Endodermal cell (in vitro differentiated cells): ENCODE measurements at regions not wholly inside any gene's neighbourhood (a gene's known extent, or its start where the extent isn't known, plus 50 kb on each side); places are given as distances from the start of the nearest gene placed in this dataset.

Experiments
- DNase-seq: peaks from one replicate; pipeline ENCODE4 v3.0.0-alpha.2; 2017
- H3K27ac ChIP-seq: 2 replicates; pipeline ENCODE4 v1.5.1; 2013; ENCODE audit warnings: mild to moderate bottlenecking, low read depth, low read length, moderate library complexity
- H3K27me3 ChIP-seq: 2 replicates; pipeline ENCODE4 v1.6.1; 2013; ENCODE audit warnings: mild to moderate bottlenecking, low read length, moderate library complexity; ENCODE audit not compliant: insufficient read depth, control insufficient read depth, poor library complexity, severe bottlenecking
- H3K36me3 ChIP-seq: 2 replicates; pipeline ENCODE4 v1.7.0; 2013; ENCODE audit warnings: mild to moderate bottlenecking, low read length, moderate library complexity; ENCODE audit not compliant: control insufficient read depth, insufficient read depth
- H3K4me1 ChIP-seq: one replicate; pipeline ENCODE4 v1.7.0; 2013; ENCODE audit warnings: low read length; ENCODE audit not compliant: control insufficient read depth, insufficient read depth
- H3K4me3 ChIP-seq: 2 replicates; pipeline ENCODE4 v1.5.1; 2013; ENCODE audit warnings: mild to moderate bottlenecking, low read length, moderate library complexity
- H3K9ac ChIP-seq: 2 replicates; pipeline ENCODE4 v1.6.1; 2013; ENCODE audit warnings: mild to moderate bottlenecking, low read length, moderate library complexity; ENCODE audit not compliant: poor library complexity, severe bottlenecking; ENCODE audit errors: extremely low read depth
- H3K9me3 ChIP-seq: 2 replicates; pipeline ENCODE4 v1.6.1; 2013; ENCODE audit warnings: mild to moderate bottlenecking, low read length, moderate library complexity; ENCODE audit not compliant: control insufficient read depth
- H3K27ac Mint-ChIP-seq: 2 replicates; pipeline ENCODE4 v1.8.0; 2020; ENCODE audit warnings: mixed read lengths
- H3K27me3 Mint-ChIP-seq: 2 replicates; pipeline ENCODE4 v1.8.0; 2021; ENCODE audit warnings: mild to moderate bottlenecking, mixed read lengths; ENCODE audit not compliant: insufficient read depth
- H3K36me3 Mint-ChIP-seq: 2 replicates; pipeline ENCODE4 v1.8.0; 2020; ENCODE audit warnings: low read depth, mixed read lengths
- H3K4me1 Mint-ChIP-seq: 2 replicates; pipeline ENCODE4 v1.8.0; 2020; ENCODE audit warnings: mixed read lengths
- H3K4me3 Mint-ChIP-seq: 2 replicates; pipeline ENCODE4 v1.8.0; 2020; ENCODE audit warnings: mild to moderate bottlenecking, moderate library complexity, mixed read lengths
- H3K9me3 Mint-ChIP-seq: 2 replicates; pipeline ENCODE4 v1.8.0; 2020; ENCODE audit warnings: mild to moderate bottlenecking, mixed read lengths
- CTCF ChIP-seq: fragments of 200-600 bp; sonication (generic); conservative IDR thresholded peaks from 2 replicates; pipeline ENCODE4 v1.5.0; 2021; ENCODE audit warnings: antibody characterized with exemption, mild to moderate bottlenecking
- WGBS, 2 experiments: methylation state at CpG; one replicate each; pipeline versions ENCODE4 v1.1.5 to v1.1.7; 2013; ENCODE audit warnings: missing lambda C conversion rate in 2 of 2, mixed read lengths in 1 of 2; ENCODE audit not compliant: insufficient coverage in 1 of 2, insufficient read length in 1 of 2; 5-methylcytosine and 5-hydroxymethylcytosine counted together

DNA sequence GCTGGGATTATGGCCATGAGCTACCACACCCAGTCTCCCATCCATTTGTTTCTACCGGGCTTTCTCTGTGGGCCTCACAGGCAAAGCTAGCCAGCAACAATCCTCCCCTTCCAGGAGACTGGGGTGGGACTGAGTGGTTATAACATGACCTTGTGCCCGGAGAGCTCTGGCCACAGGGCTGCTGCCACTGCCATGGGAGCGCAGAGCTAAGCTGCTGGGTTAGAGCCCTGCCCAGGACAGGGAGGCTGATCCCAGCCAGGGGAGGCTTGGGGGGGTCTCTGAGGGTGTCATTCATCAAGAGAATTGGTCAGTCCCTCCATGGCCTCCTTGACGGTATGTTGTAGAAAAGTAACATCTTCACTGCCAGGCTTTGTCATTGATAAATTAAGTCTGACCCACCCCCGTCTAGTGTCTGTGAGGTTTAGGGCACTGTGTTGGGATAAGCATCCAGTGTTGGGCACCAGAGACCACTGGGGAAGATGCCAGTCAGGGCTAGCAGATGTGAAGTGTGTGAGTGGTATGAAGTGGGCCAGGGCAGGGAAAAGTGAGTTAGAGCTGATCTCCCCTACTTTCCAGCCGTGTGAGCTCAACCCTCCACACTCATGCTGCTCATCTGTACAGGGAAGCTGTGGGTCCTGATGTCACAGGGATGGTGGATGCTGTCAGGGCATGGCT lies 368.4 kb upstream of the HS6ST1 start:
- no peaks in the 10 kb centered on the region for H3K36me3 Mint-ChIP-seq
- peak; percentile 17 for DNase-seq
- Histone ChIP-seq H3K9ac (no peak overlapping the region), H3K27me3 (no peaks in the 10 kb centered on the region), H3K4me1 (no peaks in the 10 kb centered on the region), H3K27ac (no peak overlapping the region), H3K36me3 (no peaks in the 10 kb centered on the region), H3K9me3 (peaks cover 3% of the 10 kb centered on the region), H3K4me3 (no peak overlapping the region)
- H3K27ac Mint-ChIP-seq: no peak overlapping the region
- no peak for TF ChIP-seq CTCF
- H3K27me3 Mint-ChIP-seq: no peaks in the 10 kb centered on the region
- no peaks in the 10 kb centered on the region for H3K4me1 Mint-ChIP-seq
- H3K9me3 Mint-ChIP-seq: peaks cover 9% of the 10 kb centered on the region
- WGBS, 2 experiments: 93 to 100% methylated on average over 3 to 6 of the region's 6 CpGs
- H3K4me3 Mint-ChIP-seq: no peak overlapping the region

DNA sequence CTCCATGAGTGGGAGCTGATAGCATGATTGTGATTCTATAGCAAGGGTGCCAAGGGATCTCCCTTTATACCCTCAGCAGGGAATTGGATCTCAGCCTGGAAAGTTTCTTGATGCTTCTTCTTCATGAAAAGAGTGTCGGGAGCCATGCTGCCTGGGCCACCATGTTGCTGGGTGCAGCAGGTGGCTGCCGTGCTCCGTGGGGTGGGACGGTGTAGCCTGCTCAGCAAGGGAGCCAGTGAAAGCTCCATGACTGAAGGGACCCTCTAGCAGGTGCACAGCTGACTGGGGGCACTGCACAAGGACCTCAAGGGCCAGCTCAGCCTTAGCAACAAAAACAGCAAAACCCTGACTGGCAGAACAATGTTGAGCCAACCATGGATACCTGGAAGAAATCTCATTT lies 368.9 kb upstream of the HS6ST1 start:
- Mint-ChIP-seq H3K36me3 (no peaks in the 10 kb centered on the region), H3K27ac (no peak overlapping the region), H3K4me3 (no peak overlapping the region), H3K9me3 (peaks cover 9% of the 10 kb centered on the region), H3K27me3 (no peaks in the 10 kb centered on the region), H3K4me1 (no peaks in the 10 kb centered on the region)
- Histone ChIP-seq H3K9ac (no peak overlapping the region), H3K4me1 (no peaks in the 10 kb centered on the region), H3K27me3 (no peaks in the 10 kb centered on the region), H3K4me3 (no peak overlapping the region), H3K36me3 (no peaks in the 10 kb centered on the region), H3K9me3 (peaks cover 4% of the 10 kb centered on the region), H3K27ac (no peak overlapping the region)
- 95 to 96% methylated on average over 4 of the region's 4 CpGs for WGBS, 2 experiments
- TF ChIP-seq CTCF: no peak
- DNase-seq: no peak

- Histone ChIP-seq H3K9ac (no peak overlapping the region), H3K9me3 (peaks cover 4% of the 10 kb centered on the region), H3K4me3 (no peak overlapping the region), H3K27me3 (no peaks in the 10 kb centered on the region), H3K4me1 (no peaks in the 10 kb centered on the region), H3K27ac (no peak overlapping the region), H3K36me3 (no peaks in the 10 kb centered on the region)
- no peaks in the 10 kb centered on the region for H3K4me1 Mint-ChIP-seq
- no peak overlapping the region for H3K27ac Mint-ChIP-seq
- H3K36me3 Mint-ChIP-seq: no peaks in the 10 kb centered on the region
- no peak overlapping the region for H3K4me3 Mint-ChIP-seq
- peaks cover 4% of the 10 kb centered on the region for H3K9me3 Mint-ChIP-seq
- WGBS, 2 experiments: 92 to 95% methylated on average over 10 to 14 of the region's 14 CpGs
- peaks cover 3% of the 10 kb centered on the region for H3K27me3 Mint-ChIP-seq
- no peak for DNase-seq
- TF ChIP-seq CTCF: no peak
These were observed 371.3 kb upstream of the HS6ST1 start for GRCh38 chr2:128689971-128690370.
